HG02571 (cell line): ENCODE measurements at regions not wholly inside any gene's neighbourhood (a gene's known extent, or its start where the extent isn't known, plus 50 kb on each side); places are given as distances from the start of the nearest gene placed in this dataset.

Experiments used
- ATAC-seq: cut with Tn5 transposase; IDR thresholded peaks from one replicate; pipeline ENCODE4 v1.9.1; 2021; ENCODE audit warnings: mild to moderate bottlenecking, moderate library complexity; ENCODE audit not compliant: unreplicated experiment

GRCh38 chr6:111957623-111958315, 84.5 kb upstream of the FYN start:
- ATAC-seq: no peak

- no peak for ATAC-seq
Observed at GRCh38 chr6:111958534-111958933, 85.3 kb upstream of the FYN start.

- no peak for ATAC-seq
Observed at GRCh38 chr6:111959766-111960165, 86.5 kb upstream of the FYN start.

- no peak for ATAC-seq
Observed at GRCh38 chr6:111967131-111967530, 86.8 kb upstream of the CCN6 start.

- ATAC-seq: no peak
Observed at GRCh38 chr6:111970426-111970825, 83.5 kb upstream of the CCN6 start.

GRCh38 chr6:111971181-111971841, 82.6 kb upstream of the CCN6 start:
- no peak for ATAC-seq

GRCh38 chr6:111971866-111972532, 81.9 kb upstream of the CCN6 start:
- ATAC-seq: no peak

GRCh38 chr6:111972745-111973117, 81.2 kb upstream of the CCN6 start:
- ATAC-seq: no peak

- ATAC-seq: no peak
Observed at GRCh38 chr6:111973118-111973761, 80.7 kb upstream of the CCN6 start.

GRCh38 chr6:111973927-111974639, 79.8 kb upstream of the CCN6 start:
- no peak for ATAC-seq

GRCh38 chr6:111975466-111975865, 78.4 kb upstream of the CCN6 start:
- no peak for ATAC-seq

- ATAC-seq: no peak
Observed at GRCh38 chr6:111976139-111976538, 77.8 kb upstream of the CCN6 start.

GRCh38 chr6:111978532-111979149, 75.3 kb upstream of the CCN6 start:
- no peak for ATAC-seq

GRCh38 chr6:111979633-111980032, 74.3 kb upstream of the CCN6 start:
- no peak for ATAC-seq

- no peak for ATAC-seq
Observed at GRCh38 chr6:111980143-111980542, 73.8 kb upstream of the CCN6 start.

GRCh38 chr6:111980971-111981840, 72.7 kb upstream of the CCN6 start:
- ATAC-seq: no peak

- ATAC-seq: no peak
Observed at GRCh38 chr6:111982681-111983080, 71.2 kb upstream of the CCN6 start.

- ATAC-seq: no peak
Observed at GRCh38 chr6:111983193-111983592, 70.7 kb upstream of the CCN6 start.

GRCh38 chr6:111984081-111984480, 69.8 kb upstream of the CCN6 start:
- ATAC-seq: no peak
